GM19324 (cell line): ENCODE measurements at regions not wholly inside any gene's neighbourhood (a gene's known extent, or its start where the extent isn't known, plus 50 kb on each side); places are given as distances from the start of the nearest gene placed in this dataset.

ENCODE experiments used
- ATAC-seq: cut with Tn5 transposase; IDR thresholded peaks from one replicate; pipeline ENCODE4 v1.9.1; 2021; ENCODE audit warnings: mild to moderate bottlenecking, moderate library complexity; ENCODE audit not compliant: unreplicated experiment, low FRiP score

GRCh38 chr6:147621263-147621662 lies 112.8 kb downstream of the SAMD5 start:
- ATAC-seq: no peak

GRCh38 chr6:147621961-147622360 lies 113.5 kb downstream of the SAMD5 start:
- ATAC-seq: no peak

- ATAC-seq: no peak
These were observed 116.5 kb downstream of the SAMD5 start for GRCh38 chr6:147624946-147625515.

- ATAC-seq: no peak
These were observed 117.5 kb downstream of the SAMD5 start for GRCh38 chr6:147625946-147626345.

GRCh38 chr6:147627411-147627810 lies 118.9 kb downstream of the SAMD5 start:
- ATAC-seq: no peak

GRCh38 chr6:147633191-147633590 lies 124.7 kb downstream of the SAMD5 start:
- no peak for ATAC-seq

- ATAC-seq: no peak
These were observed 129.2 kb downstream of the SAMD5 start for GRCh38 chr6:147637620-147638195.

- no peak for ATAC-seq
These were observed 130.8 kb downstream of the SAMD5 start for GRCh38 chr6:147639279-147639678.

- no peak for ATAC-seq
These were observed 132.1 kb downstream of the SAMD5 start for GRCh38 chr6:147640606-147641005.

GRCh38 chr6:147641511-147641910 lies 133.0 kb downstream of the SAMD5 start:
- no peak for ATAC-seq

- no peak for ATAC-seq
These were observed 134.0 kb downstream of the SAMD5 start for GRCh38 chr6:147642458-147642857.

GRCh38 chr6:147643341-147644200 lies 135.1 kb downstream of the SAMD5 start:
- ATAC-seq: no peak

- no peak for ATAC-seq
These were observed 140.4 kb downstream of the SAMD5 start for GRCh38 chr6:147648916-147649315.

GRCh38 chr6:147651249-147652063 lies 143.0 kb downstream of the SAMD5 start:
- ATAC-seq: no peak

- ATAC-seq: no peak
These were observed 145.1 kb downstream of the SAMD5 start for GRCh38 chr6:147653631-147654030.

GRCh38 chr6:147654103-147654845 lies 145.8 kb downstream of the SAMD5 start:
- ATAC-seq: no peak

GRCh38 chr6:147660334-147661311 lies 152.1 kb downstream of the SAMD5 start:
- no peak for ATAC-seq

- no peak for ATAC-seq
These were observed 154.2 kb downstream of the SAMD5 start for GRCh38 chr6:147662646-147663045.

GRCh38 chr6:147664092-147664491 lies 155.6 kb downstream of the SAMD5 start:
- ATAC-seq: no peak
